ENCODE measurements at regions not wholly inside any gene's neighbourhood (a gene's known extent, or its start where the extent isn't known, plus 50 kb on each side); places are given as distances from the start of the nearest gene placed in this dataset.
A peak's percentile ranks its signal among the peaks of the same experiment; 100 is the strongest.
"Not testable (repeated sequence)": the region's sequence is repeated elsewhere in the genome, so short reads cannot be mapped to it uniquely, and the experiment has no call there.

DNA sequence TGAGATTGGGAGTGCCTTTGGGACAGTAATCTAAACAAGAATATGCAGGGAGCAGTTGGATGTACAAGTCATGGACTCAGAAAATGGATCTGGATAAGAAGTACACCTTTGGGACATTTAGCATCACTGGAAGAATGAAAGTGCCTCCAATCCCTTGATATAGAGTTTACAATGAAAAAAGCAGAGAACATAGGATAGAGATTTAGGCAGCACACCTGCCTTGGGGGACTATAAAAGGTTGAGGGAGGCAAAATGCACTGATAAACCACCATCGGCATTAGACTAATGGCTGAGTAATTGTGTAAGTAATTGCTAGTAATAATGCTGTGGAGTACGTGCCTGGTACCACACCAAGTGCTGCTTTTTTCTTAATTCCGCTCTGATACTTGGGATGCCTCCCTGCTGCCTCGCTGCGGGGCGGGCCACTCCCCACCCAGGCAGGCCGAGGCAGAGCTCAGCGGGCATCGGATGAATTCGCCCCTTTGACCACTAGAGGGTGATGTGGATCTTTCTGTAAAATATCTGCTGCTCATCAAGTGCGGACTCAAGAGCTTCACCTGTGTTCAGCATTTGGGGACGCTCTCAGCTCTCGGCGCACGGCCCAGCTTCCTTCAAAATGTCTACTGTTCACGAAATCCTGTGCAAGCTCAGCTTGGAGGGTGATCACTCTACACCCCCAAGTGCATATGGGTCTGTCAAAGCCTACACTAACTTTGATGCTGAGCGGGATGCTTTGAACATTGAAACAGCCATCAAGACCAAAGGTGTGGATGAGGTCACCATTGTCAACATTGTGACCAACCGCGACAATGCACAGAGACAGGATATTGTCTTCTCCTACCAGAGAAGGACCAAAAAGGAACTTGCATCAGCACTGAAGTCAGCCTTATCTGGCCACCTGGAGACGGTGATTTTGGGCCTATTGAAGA is 99.9 kb downstream of the ANKRD18B start:
- Histone ChIP-seq H3K4me1 (peaks cover 5% of the 10 kb centered on the region), H3K36me3 (replicated peaks in 1 of 2; ENCODE audit: insufficient read depth in 1 of 2, low read depth in 2 of 2) (no peaks in the 10 kb centered on the region), H3K9me3 (no peaks in the 10 kb centered on the region), H3K4me3 (no peak overlapping the region), H3K27ac (no peak overlapping the region), H3K27me3 (no peaks in the 10 kb centered on the region)
- ATAC-seq (peak; percentile 87), DNase-seq (peak; percentile 65 to 74 (median 73))
- TF ChIP-seq POLR2A (IDR thresholded peaks at IDR 0.05): no peak
- TF ChIP-seq, protein P1, sequence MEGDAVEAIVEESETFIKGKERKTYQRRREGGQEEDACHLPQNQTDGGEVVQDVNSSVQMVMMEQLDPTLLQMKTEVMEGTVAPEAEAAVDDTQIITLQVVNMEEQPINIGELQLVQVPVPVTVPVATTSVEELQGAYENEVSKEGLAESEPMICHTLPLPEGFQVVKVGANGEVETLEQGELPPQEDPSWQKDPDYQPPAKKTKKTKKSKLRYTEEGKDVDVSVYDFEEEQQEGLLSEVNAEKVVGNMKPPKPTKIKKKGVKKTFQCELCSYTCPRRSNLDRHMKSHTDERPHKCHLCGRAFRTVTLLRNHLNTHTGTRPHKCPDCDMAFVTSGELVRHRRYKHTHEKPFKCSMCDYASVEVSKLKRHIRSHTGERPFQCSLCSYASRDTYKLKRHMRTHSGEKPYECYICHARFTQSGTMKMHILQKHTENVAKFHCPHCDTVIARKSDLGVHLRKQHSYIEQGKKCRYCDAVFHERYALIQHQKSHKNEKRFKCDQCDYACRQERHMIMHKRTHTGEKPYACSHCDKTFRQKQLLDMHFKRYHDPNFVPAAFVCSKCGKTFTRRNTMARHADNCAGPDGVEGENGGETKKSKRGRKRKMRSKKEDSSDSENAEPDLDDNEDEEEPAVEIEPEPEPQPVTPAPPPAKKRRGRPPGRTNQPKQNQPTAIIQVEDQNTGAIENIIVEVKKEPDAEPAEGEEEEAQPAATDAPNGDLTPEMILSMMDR (IDR thresholded peaks at IDR 0.05): peak; percentile 71 to 90 (median 85)
- WGBS, 2 donors: 19 to 21% methylated on average over 14 to 20 of the region's 20 CpGs
- intact Hi-C loops (cut with DNase I): loop anchor here (5.0 kb wide), 1 partner anchor 98 kb away; no protein-coding TSS in a partner anchor

DNA sequence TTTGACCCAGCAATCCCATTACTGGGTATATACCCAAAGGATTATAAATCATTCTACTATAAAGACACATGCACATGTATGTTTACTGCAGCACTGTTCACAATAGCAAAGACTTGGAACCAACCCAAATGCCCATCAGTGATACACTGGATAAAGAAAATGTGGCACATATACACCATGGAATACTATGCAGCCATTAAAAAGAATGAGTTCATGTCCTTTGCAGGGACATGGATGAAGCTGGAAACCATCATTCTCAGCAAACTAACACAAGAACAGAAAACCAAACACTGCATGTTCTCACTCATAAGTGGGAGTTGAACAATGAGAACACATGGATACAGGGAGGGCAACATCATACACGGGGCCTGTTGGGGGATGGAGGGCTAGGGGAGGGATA is 104.3 kb downstream of the ANKRD18B start:
- 60 to 82% methylated on average over 1 of the region's 1 CpG for WGBS, 2 donors
- intact Hi-C loops (cut with DNase I): not testable (repeated sequence)

DNA sequence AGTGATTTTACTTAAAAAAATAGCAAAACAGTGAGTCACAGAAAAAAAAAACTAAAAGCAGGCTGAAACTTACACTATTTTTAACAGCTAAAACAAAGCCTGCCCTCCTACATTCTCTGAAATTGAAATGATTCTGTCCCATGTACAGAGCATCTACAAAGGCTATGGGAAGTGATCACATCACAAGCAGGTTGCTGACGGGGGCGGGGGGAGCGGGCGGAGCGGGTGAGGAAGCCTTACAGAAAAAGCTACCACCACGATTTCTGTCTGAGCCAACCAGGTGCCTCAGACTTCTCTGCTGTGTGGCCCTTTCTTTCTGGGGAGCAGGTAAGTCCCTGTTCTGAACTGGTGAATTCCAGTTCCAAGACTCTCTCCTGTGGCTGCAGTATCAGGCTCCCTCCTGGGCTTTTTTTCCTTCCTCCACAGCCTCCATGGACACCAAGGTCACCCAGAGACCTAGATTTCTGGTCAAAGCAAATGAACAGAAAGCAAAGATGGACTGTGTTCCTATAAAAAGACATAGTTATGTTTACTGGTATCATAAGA is 104.9 kb downstream of the ANKRD18B start:
- ATAC-seq: no peak
- no peak overlapping the region for H3K4me3 ChIP-seq
- H3K36me3 ChIP-seq (replicated peaks in 1 of 2; ENCODE audit: insufficient read depth in 1 of 2, low read depth in 2 of 2): no peaks in the 10 kb centered on the region
- H3K27ac ChIP-seq: no peak overlapping the region
- H3K4me1 ChIP-seq: peaks cover 3% of the 10 kb centered on the region
- no peaks in the 10 kb centered on the region for H3K9me3 ChIP-seq
- no peak for DNase-seq
- no peak for TF ChIP-seq POLR2A (IDR thresholded peaks at IDR 0.05)
- TF ChIP-seq, protein P1 (IDR thresholded peaks at IDR 0.05): no peak
- intact Hi-C loops (cut with DNase I): no loop called here
- H3K27me3 ChIP-seq: no peaks in the 10 kb centered on the region
- 82 to 85% methylated on average over 6 of the region's 6 CpGs for WGBS, 2 donors

More for the DNA sequence above, 104.3 kb downstream of the ANKRD18B start:
- not testable (repeated sequence) for H3K4me1 ChIP-seq; H3K4me3 ChIP-seq; ATAC-seq; DNase-seq; H3K9me3 ChIP-seq; H3K27ac ChIP-seq; H3K36me3 ChIP-seq (replicated peaks in 1 of 2; ENCODE audit: insufficient read depth in 1 of 2, low read depth in 2 of 2); H3K27me3 ChIP-seq

DNA sequence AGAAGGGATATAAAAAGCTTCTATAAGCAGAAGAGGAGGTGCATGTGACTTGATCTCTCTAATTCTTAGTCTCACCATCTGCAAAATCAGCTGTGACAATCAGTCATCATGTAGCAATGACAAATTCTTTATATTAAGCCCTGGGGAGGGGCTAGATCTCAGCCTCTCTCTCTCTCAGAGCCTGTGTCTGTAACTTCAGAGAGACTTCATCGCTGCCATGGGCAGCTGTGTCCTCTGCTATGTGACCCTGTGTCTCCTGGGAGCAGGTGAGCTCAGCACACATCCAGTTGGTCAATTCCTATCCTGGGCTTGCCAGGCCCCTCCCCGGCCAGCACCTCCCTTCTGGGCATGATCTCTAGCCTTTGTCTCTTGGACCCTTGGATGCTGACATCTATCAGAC is 109.6 kb downstream of the ANKRD18B start:
- TF ChIP-seq, protein P1 (IDR thresholded peaks at IDR 0.05): no peak
- TF ChIP-seq POLR2A (IDR thresholded peaks at IDR 0.05): no peak
- no peaks in the 10 kb centered on the region for H3K27me3 ChIP-seq
- intact Hi-C loops (cut with DNase I): no loop called here

DNA sequence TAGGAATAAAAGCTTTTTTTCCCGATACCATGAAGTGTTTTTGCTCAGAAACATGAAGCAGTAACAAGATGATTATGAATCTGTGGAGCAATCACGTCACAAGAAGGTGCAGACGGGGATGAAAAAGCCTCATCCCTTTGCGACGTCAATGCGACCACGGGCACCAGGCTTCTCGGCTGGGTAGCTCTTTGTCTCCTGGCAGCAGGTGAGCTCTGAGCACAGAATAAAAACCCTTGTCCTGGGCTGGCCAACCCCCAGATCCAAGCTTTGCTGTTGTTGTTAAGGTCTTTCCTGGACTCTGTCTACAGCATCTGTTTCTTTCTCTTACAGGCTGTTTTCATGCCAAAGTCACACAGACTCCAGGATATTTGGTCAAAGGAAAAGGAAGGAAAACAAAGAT is 113.8 kb downstream of the ANKRD18B start:
- Histone ChIP-seq H3K4me3 (no peak overlapping the region), H3K27me3 (no peaks in the 10 kb centered on the region), H3K27ac (no peak overlapping the region), H3K36me3 (replicated peaks in 1 of 2; ENCODE audit: insufficient read depth in 1 of 2, low read depth in 2 of 2) (no peaks in the 10 kb centered on the region), H3K4me1 (no peaks in the 10 kb centered on the region), H3K9me3 (no peaks in the 10 kb centered on the region)
- TF ChIP-seq, protein P1 (IDR thresholded peaks at IDR 0.05): no peak
- no peak for TF ChIP-seq POLR2A (IDR thresholded peaks at IDR 0.05)
- ATAC-seq: no peak
- WGBS, 2 donors: 63 to 64% methylated on average over 8 of the region's 8 CpGs
- intact Hi-C loops (cut with DNase I): no loop called here
- no peak for DNase-seq

More for the DNA sequence above, 109.6 kb downstream of the ANKRD18B start:
- DNase-seq (no peak), ATAC-seq (no peak)
- Histone ChIP-seq H3K4me1 (no peaks in the 10 kb centered on the region), H3K36me3 (replicated peaks in 1 of 2; ENCODE audit: insufficient read depth in 1 of 2, low read depth in 2 of 2) (no peaks in the 10 kb centered on the region), H3K9me3 (no peaks in the 10 kb centered on the region), H3K4me3 (no peak overlapping the region), H3K27ac (no peak overlapping the region)
- 60 to 80% methylated on average over 1 to 2 of the region's 2 CpGs for whole genome bisulfite sequencing, 2 donors

Data from body of pancreas (tissue), 4 donors.